GM10266 (cell line): ENCODE measurements at regions not wholly inside any gene's neighbourhood (a gene's known extent, or its start where the extent isn't known, plus 50 kb on each side); places are given as distances from the start of the nearest gene placed in this dataset.

Source experiments
- DNase-seq: peaks from one replicate; pipeline ENCODE4 v3.0.0; 2012; ENCODE audit errors: extremely low spot score
- TF ChIP-seq, protein P1 (sequence below): IDR thresholded peaks from 2 replicates; pipeline ENCODE4 v1.5.1; 2012; ENCODE audit warnings: mild to moderate bottlenecking, low read depth; ENCODE audit not compliant: control insufficient read depth, insufficient read depth; ENCODE audit errors: missing control alignments

- no peak for DNase-seq
- TF ChIP-seq, protein P1, sequence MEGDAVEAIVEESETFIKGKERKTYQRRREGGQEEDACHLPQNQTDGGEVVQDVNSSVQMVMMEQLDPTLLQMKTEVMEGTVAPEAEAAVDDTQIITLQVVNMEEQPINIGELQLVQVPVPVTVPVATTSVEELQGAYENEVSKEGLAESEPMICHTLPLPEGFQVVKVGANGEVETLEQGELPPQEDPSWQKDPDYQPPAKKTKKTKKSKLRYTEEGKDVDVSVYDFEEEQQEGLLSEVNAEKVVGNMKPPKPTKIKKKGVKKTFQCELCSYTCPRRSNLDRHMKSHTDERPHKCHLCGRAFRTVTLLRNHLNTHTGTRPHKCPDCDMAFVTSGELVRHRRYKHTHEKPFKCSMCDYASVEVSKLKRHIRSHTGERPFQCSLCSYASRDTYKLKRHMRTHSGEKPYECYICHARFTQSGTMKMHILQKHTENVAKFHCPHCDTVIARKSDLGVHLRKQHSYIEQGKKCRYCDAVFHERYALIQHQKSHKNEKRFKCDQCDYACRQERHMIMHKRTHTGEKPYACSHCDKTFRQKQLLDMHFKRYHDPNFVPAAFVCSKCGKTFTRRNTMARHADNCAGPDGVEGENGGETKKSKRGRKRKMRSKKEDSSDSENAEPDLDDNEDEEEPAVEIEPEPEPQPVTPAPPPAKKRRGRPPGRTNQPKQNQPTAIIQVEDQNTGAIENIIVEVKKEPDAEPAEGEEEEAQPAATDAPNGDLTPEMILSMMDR: no peak
These were observed 843.9 kb upstream of the DPPA4 start for GRCh38 chr3:110181226-110181625.

- TF ChIP-seq, protein P1: no peak
- DNase-seq: no peak
These were observed 847.2 kb upstream of the DPPA4 start for GRCh38 chr3:110184536-110184935.

DNA sequence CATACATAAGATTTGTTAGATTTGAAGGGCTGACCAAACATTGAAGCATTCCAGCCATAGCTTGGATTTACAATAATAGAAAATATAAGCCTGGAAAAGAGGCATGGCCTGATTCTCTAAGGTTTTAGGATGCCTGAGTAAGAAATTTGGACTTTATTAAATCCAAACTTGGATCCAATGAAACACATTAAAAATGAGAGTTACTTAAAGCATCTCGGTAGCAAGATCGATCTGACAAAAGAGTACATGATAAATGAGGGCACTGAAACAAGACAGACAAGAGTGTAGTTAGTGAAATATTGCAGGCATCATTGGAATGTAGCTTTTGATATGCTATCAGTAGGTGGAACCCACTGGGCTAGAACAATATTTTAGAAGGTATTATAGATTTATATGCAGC, 855.7 kb upstream of the DPPA4 start:
- DNase-seq: no peak
- TF ChIP-seq, protein P1: no peak

- TF ChIP-seq, protein P1: no peak
- no peak for DNase-seq
These were observed 861.6 kb upstream of the DPPA4 start for GRCh38 chr3:110198717-110199587.

DNA sequence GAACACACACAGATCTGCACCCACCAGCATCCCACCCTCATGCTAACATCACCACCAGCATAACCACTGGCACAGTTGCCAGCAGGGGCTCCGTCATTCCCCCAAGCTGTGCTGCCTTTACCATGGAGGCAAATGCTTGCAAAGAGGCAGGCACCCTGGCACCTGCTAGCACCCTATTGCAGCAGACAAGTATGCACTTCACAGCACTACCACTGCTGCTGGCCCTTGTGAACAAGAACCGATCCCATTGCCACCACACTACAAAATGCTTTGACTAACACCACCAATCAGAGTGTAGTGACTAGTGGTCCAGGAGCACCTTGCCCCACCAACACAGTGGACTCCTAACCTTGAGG, 862.2 kb upstream of the DPPA4 start:
- DNase-seq: no peak
- TF ChIP-seq, protein P1: no peak

DNA sequence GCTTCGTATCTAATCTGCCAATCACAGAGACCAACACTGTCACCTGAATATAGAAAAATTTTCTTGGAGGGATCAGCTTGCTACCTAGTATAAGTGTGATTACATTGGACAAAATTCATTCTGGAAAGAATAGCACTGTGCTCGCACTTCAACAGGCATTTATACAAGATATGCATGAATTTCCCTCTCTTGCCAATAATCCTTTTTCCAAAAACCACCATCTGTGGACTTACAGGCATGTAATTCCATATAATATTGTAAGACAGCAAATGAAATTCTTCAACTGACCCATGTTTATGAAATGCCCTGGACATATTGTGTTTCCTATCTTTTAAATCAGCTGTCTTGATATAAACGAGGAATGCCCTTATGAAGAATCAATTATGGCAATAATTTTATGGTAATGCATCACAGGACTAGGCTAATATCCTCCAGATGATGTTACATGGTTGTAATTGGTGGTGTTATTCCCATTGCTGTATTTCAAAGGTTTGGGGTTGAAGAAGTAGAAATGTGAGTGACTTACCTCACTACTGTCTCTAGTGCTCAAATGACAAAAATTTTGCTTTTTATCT, 861.4 kb upstream of the NECTIN3 start:
- TF ChIP-seq, protein P1: no peak
- no peak for DNase-seq

DNA sequence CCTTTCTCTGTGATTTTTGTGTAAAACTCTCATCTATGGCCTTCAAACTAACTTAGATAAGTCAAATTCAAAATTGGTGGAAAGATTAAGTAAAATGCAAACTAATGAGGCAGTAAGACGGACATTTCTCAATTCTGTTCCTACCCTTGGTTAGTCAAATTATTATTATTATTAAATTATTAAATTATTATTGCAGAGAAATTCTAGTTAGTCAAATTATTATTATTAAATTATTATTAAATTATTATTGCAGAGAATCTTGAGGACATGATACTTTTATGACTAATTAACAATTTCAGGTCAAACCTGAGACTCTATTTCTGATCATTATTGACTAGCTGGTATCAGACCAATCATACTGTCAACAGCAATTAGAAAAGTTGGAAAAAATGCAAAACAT, 845.0 kb upstream of the NECTIN3 start:
- TF ChIP-seq, protein P1: no peak
- DNase-seq: no peak
